Esophagus muscularis mucosa (tissue), 2 donors: ENCODE measurements at regions not wholly inside any gene's neighbourhood (a gene's known extent, or its start where the extent isn't known, plus 50 kb on each side); places are given as distances from the start of the nearest gene placed in this dataset.

Source experiments
- EP300 ChIP-seq: sonication (generic); formaldehyde crosslinking; IDR thresholded peaks from one replicate; pipeline ENCODE4 v1.6.1; 2017; ENCODE audit warnings: antibody characterized with exemption
- POLR2A ChIP-seq: fragments of 450-650 bp; IDR thresholded peaks from one replicate; pipeline ENCODE4 v1.6.1; 2017; ENCODE audit warnings: antibody characterized with exemption, moderate library complexity, mild to moderate bottlenecking, low read depth

- TF ChIP-seq POLR2A (no peak), EP300 (no peak)
These were observed 61.7 kb upstream of the ZNF469 start for GRCh38 chr16:88320947-88321634.
